SU-DHL-6 (cell line): ENCODE measurements at regions not wholly inside any gene's neighbourhood (a gene's known extent, or its start where the extent isn't known, plus 50 kb on each side); places are given as distances from the start of the nearest gene placed in this dataset.

Experiments
- H2AFZ ChIP-seq: fragments of 200-600 bp; sonication (generic); 2 replicates; pipeline ENCODE4 v1.6.1; 2014; ENCODE audit warnings: low read depth, mild to moderate bottlenecking, moderate library complexity, mixed read lengths, antibody characterized with exemption, low read length; ENCODE audit not compliant: severe bottlenecking
- H3F3A ChIP-seq: fragments of 200-600 bp; shearing (Covaris generic); 2 replicates; pipeline ENCODE4 v1.6.0; 2016; ENCODE audit warnings: antibody characterized with exemption, mild to moderate bottlenecking; ENCODE audit not compliant: insufficient read depth
- H3K27ac ChIP-seq: fragments of 200-600 bp; sonication (generic); 2 replicates; pipeline ENCODE4 v1.5.1; 2016; ENCODE audit warnings: low read depth, mild to moderate bottlenecking, low read length, moderate library complexity, mixed read lengths
- H3K27me3 ChIP-seq: fragments of 200-600 bp; sonication (generic), shearing (Covaris generic); 2 replicates; pipeline ENCODE4 v1.6.0; 2014; ENCODE audit warnings: mild to moderate bottlenecking, low read length
- H3K36me3 ChIP-seq: fragments of 200-600 bp; sonication (generic); 2 replicates; pipeline ENCODE4 v1.6.1; 2014; ENCODE audit warnings: mild to moderate bottlenecking, low read length, mixed read lengths
- H3K4me2 ChIP-seq: fragments of 300-600, 200-600 bp; shearing (Covaris generic), sonication (generic); 2 replicates; pipeline ENCODE4 v1.6.0; 2014; ENCODE audit warnings: low read length, low read depth, mild to moderate bottlenecking; ENCODE audit not compliant: poor library complexity, severe bottlenecking
- H3K4me3 ChIP-seq: fragments of 200-600 bp; sonication (generic); 2 replicates; pipeline ENCODE4 v1.5.1; 2014; ENCODE audit warnings: antibody characterized with exemption, low read length, mild to moderate bottlenecking, mixed read lengths; ENCODE audit not compliant: insufficient read depth, poor library complexity, severe bottlenecking
- H3K79me2 ChIP-seq: fragments of 200-600 bp; sonication (generic); 2 replicates; pipeline ENCODE4 v1.6.1; 2014; ENCODE audit warnings: mild to moderate bottlenecking, low read length, moderate library complexity; ENCODE audit not compliant: insufficient read depth
- H3K9ac ChIP-seq: fragments of 200-600 bp; sonication (generic); 2 replicates; pipeline ENCODE4 v1.7.0; 2014; ENCODE audit warnings: mild to moderate bottlenecking, low read length
- H3K9me2 ChIP-seq: fragments of 200-600 bp; sonication (generic); replicated peaks from 2 replicates; pipeline ENCODE4 v1.6.1; 2014; ENCODE audit warnings: low read length; ENCODE audit not compliant: insufficient read depth
- H3K9me3 ChIP-seq: fragments of 200-600 bp; sonication (generic); 2 replicates; pipeline ENCODE4 v1.6.1; 2014; ENCODE audit warnings: low read length, mixed read lengths; ENCODE audit not compliant: insufficient read depth
- H4K20me1 ChIP-seq: fragments of 200-600 bp; sonication (generic); 2 replicates; pipeline ENCODE4 v1.6.1; 2014; ENCODE audit warnings: low read depth, mild to moderate bottlenecking, antibody characterized with exemption, low read length, moderate library complexity, mixed read lengths
- EZH2phosphoT487 ChIP-seq: fragments of 200-600 bp; sonication (generic), shearing (Covaris generic); conservative IDR thresholded peaks from 2 replicates; pipeline ENCODE4 v1.6.1; 2018; ENCODE audit warnings: mild to moderate bottlenecking, antibody characterized with exemption, low read length, moderate library complexity, mixed read lengths
- TF ChIP-seq, protein P1 (sequence below): fragments of 200-600 bp; sonication (generic); IDR thresholded peaks from one replicate; pipeline ENCODE4 v1.5.1; 2017; ENCODE audit warnings: antibody characterized with exemption, mild to moderate bottlenecking, low read length, moderate library complexity; ENCODE audit not compliant: insufficient read depth, poor library complexity, severe bottlenecking

DNA sequence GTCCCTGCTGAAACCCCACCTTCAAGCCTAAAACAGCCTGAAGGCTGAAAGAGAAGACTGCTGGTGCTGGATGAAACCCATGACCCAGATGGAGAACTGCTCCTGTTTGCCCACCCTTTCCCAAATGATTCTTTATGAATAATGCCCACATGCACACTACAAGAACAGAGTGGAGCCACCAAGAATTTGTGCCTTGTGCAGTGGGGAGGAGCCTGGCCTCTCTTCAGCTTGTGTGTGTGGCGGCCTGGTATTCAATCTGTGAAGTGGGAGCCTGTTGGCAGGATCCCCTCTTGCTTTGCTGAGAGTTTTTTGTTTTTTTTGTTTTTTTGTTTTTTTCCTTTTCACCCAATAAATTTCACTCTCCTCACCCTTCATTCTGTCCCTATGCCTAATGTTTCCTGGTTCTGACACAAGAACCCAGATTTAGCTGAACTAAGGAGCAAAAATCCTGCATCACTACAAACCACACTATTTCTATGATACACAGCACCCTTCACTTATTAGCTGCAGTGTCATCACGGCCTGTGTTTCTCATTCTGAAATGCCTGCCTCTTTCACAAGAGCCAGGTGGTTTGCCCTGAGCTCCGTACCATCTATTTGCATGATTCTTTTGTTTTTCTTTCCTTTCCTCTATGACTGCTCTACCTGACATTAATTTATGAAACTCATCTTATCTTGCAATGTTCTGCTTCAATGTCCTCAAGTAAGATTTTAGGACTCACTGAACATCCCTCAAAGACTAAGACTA is 585.5 kb upstream of the ATXN7L3B start:
- Histone ChIP-seq H3K9me2 (no peaks in the 10 kb centered on the region), H3K27me3 (no peaks in the 10 kb centered on the region), H2AFZ (no peak overlapping the region), H3K36me3 (no peaks in the 10 kb centered on the region), H3K9me3 (no peaks in the 10 kb centered on the region), H3K4me3 (no peak overlapping the region), H3F3A (no peaks in the 10 kb centered on the region), H3K27ac (peak overlapping the region; percentile 50), H3K9ac (no peak overlapping the region), H3K4me2 (peak overlapping the region; percentile 8), H3K79me2 (no peaks in the 10 kb centered on the region), H4K20me1 (no peaks in the 10 kb centered on the region)
- TF ChIP-seq, protein P1, sequence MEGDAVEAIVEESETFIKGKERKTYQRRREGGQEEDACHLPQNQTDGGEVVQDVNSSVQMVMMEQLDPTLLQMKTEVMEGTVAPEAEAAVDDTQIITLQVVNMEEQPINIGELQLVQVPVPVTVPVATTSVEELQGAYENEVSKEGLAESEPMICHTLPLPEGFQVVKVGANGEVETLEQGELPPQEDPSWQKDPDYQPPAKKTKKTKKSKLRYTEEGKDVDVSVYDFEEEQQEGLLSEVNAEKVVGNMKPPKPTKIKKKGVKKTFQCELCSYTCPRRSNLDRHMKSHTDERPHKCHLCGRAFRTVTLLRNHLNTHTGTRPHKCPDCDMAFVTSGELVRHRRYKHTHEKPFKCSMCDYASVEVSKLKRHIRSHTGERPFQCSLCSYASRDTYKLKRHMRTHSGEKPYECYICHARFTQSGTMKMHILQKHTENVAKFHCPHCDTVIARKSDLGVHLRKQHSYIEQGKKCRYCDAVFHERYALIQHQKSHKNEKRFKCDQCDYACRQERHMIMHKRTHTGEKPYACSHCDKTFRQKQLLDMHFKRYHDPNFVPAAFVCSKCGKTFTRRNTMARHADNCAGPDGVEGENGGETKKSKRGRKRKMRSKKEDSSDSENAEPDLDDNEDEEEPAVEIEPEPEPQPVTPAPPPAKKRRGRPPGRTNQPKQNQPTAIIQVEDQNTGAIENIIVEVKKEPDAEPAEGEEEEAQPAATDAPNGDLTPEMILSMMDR = no peak
- no peak for TF ChIP-seq EZH2phosphoT487

DNA sequence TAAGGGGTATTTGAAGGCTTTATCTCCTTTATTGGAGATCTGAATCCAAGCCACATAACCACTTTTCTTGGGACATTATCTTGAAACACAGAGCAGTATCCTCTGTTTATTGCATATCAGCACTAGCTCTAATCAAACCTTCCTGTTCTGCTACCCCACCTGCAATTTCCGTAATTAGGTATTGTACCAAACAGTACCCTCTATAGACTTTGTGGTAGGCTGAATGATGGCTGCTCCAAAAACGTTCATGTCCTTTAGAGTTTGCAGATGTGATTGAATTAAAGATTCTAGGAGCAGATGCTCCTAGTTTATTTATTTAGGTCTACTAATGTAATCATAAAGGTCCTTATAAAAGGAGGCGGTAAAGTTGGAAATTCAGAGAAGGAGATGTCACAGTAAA is 573.0 kb upstream of the ATXN7L3B start:
- no peak overlapping the region for H3K9ac ChIP-seq
- H3K27ac ChIP-seq = no peak overlapping the region
- H3K9me3 ChIP-seq = no peaks in the 10 kb centered on the region
- no peak overlapping the region for H3K4me2 ChIP-seq
- H3K36me3 ChIP-seq = no peaks in the 10 kb centered on the region
- TF ChIP-seq, protein P1 = no peak
- no peak for TF ChIP-seq EZH2phosphoT487
- H3F3A ChIP-seq = no peaks in the 10 kb centered on the region
- H3K9me2 ChIP-seq = no peaks in the 10 kb centered on the region
- no peaks in the 10 kb centered on the region for H4K20me1 ChIP-seq
- no peaks in the 10 kb centered on the region for H3K27me3 ChIP-seq
- no peaks in the 10 kb centered on the region for H3K79me2 ChIP-seq
- H3K4me3 ChIP-seq = no peak overlapping the region
- H2AFZ ChIP-seq = no peak overlapping the region

DNA sequence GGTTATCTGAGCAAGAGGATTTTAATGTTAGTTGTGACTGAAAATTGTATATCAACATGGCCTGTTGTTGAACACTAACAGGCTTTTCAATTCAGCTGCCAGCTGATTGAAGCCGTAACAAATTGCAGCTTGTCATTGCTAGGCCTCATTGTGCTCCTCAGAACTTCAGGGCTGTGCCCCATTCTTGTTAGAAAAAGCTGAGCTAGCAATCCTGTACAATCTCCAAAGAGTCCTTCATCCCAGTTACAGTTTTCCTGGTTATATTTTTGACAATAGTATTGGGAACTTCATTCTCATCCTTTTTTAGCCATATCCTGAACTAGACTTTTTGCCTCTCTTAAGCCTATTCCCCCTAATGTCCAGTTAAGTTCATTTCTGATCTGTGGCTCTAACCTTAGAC is 564.1 kb upstream of the ATXN7L3B start:
- H3K4me3 ChIP-seq = no peak overlapping the region
- H3K9ac ChIP-seq = no peak overlapping the region
- no peaks in the 10 kb centered on the region for H4K20me1 ChIP-seq
- H3K36me3 ChIP-seq = no peaks in the 10 kb centered on the region
- no peaks in the 10 kb centered on the region for H3K79me2 ChIP-seq
- TF ChIP-seq, protein P1 = no peak
- TF ChIP-seq EZH2phosphoT487 = no peak
- H2AFZ ChIP-seq = no peak overlapping the region
- H3K27me3 ChIP-seq = no peaks in the 10 kb centered on the region
- no peaks in the 10 kb centered on the region for H3K9me3 ChIP-seq
- H3F3A ChIP-seq = no peaks in the 10 kb centered on the region
- no peaks in the 10 kb centered on the region for H3K9me2 ChIP-seq
- no peak overlapping the region for H3K27ac ChIP-seq
- H3K4me2 ChIP-seq = no peak overlapping the region
